Stomach (tissue), 4 donors: ENCODE measurements at regions not wholly inside any gene's neighbourhood (a gene's known extent, or its start where the extent isn't known, plus 50 kb on each side); places are given as distances from the start of the nearest gene placed in this dataset.

ENCODE experiments used
- CTCF ChIP-seq, 7 experiments: fragments of 450-650 bp in 4 of 7; fragments of 200-600 bp in 3 of 7; sonication (generic) in 3 of 7; IDR thresholded peaks; one replicate each; pipeline ENCODE4 v1.5.1; 2016 to 2019; ENCODE audit warnings: antibody characterized with exemption in 7 of 7, control low read depth in 2 of 7, mild to moderate bottlenecking in 1 of 7
- EP300 ChIP-seq: sonication (generic); formaldehyde crosslinking; IDR thresholded peaks from one replicate; pipeline ENCODE4 v1.6.1; 2017; ENCODE audit warnings: antibody characterized with exemption
- POLR2A ChIP-seq, 4 donors: fragments of 450-650 bp; IDR thresholded peaks; one replicate each; pipeline ENCODE4 v1.6.1; 2016; ENCODE audit warnings: antibody characterized with exemption in 4 of 4, control low read depth in 2 of 4, mild to moderate bottlenecking in 1 of 4, moderate library complexity in 1 of 4

DNA sequence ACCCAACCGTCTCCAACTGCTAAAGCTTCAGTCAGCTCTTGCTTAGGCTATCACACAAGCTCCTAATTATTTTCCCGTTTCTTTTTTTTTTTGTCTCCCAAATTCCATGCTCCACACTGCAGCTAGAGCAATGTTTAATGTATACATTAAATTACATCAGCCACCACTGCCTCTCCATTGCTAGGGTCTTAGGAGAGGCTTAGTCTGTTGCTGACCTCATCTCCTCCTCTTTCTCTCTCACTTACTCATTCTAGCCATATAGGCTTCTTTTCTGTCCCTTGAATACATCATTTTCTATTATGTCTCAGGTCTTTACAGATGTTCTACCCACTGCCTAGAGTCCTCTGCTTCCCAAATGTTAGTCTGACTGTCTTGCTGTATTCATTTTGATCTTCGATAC lies 138.1 kb upstream of the ST6GALNAC5 start:
- TF ChIP-seq CTCF (IDR thresholded peaks at IDR 0.05) (no peak), POLR2A (IDR thresholded peaks at IDR 0.05) (no peak), EP300 (no peak)
